GM19468 (cell line): ENCODE measurements at regions not wholly inside any gene's neighbourhood (a gene's known extent, or its start where the extent isn't known, plus 50 kb on each side); places are given as distances from the start of the nearest gene placed in this dataset.

Experiments used
- ATAC-seq: cut with Tn5 transposase; IDR thresholded peaks from one replicate; pipeline ENCODE4 v1.9.1; 2021; ENCODE audit warnings: mild to moderate bottlenecking, moderate library complexity, moderate number of reproducible peaks; ENCODE audit not compliant: unreplicated experiment; ENCODE audit errors: extremely low read depth

- no peak for ATAC-seq
These were observed 175.4 kb downstream of the SEC16B start for GRCh38 chr1:177794376-177794991.

GRCh38 chr1:177793900-177794299 is 176.0 kb downstream of the SEC16B start:
- ATAC-seq = no peak

GRCh38 chr1:177790566-177790965 is 179.3 kb downstream of the SEC16B start:
- ATAC-seq = no peak

GRCh38 chr1:177789956-177790355 is 179.9 kb downstream of the SEC16B start:
- ATAC-seq = no peak

DNA sequence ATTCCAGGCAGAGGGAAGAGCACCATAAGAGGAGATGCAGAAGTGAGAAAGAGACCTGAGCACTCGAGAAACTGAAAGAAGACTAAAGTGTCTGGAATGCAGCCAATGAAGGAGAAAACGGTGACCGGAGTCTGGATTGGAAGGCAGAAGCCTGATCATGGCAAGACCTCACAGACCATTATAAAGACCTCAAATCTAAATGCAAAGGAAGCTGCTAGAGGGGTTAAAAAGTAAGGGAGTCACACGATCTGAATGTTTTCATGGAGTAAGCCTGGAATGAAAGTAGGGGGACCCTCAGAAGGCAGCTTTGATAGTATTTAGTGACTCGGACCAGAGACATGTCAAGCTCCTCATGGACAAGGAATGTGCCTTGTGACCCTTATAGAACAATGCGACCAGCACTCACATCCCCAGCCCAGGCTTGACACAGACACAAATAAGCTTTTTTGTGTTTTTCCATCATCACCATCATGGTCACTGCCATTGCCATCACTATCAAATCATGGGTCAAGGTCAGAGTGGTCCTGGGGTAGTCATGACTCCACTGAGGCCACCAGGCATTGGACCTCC is 183.6 kb downstream of the SEC16B start:
- ATAC-seq = no peak

DNA sequence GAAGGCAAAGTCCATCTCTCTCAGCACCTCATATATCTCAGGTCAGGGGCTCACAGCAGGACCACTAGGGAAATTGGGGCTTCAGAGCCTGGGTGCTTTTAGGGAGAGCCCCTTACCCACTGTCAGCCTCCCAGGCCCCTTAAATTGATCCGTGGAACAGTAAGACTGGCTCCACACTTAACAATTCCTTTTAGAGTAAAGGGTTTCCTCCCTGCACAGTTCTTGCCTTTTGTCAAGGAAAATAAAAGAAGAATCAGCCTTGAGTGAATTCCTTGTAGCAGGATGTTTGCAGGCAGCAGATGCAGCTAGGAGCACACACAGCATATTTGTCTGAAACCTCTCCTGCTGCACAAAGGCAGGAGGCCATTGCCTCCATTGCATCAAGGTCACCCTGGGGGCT is 184.9 kb downstream of the SEC16B start:
- no peak for ATAC-seq

DNA sequence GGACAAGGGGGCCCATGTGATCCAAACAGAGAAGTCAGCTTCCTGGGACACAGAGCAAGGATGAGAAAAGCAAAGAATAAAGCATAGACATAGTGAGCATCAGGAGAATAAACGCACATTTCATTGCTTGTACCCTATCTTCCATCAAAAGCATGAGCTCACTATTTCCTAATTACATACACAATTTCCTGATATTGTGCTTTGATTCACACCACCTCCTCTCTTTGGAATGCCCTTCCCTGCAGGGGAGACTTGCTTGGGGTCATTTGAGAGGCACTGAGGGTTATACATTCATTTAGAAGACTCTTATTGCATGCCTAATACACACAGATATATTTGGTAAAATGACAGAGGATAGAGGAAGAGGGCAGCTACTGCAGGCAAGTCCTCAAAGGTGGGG is 185.4 kb downstream of the SEC16B start:
- ATAC-seq = no peak

DNA sequence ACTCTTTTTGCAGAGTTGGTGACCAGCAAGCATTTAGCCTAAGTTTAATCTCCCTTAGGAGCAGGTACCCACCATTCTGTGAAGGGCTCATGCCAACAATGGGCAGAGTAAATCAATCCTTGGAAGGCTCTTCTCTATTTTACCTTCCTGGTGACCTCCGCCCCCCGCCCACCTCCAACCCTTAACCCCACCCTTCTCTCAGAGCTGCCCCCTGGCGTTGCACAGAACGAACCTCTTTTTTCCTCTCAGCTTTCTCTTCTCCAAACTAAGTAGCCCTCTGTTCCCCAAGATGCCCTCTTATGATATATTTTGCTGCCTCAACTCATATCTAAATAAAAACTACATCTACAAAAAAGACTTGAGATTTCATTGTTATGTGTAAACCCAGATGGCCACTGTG is 186.8 kb downstream of the SEC16B start:
- ATAC-seq = no peak

- ATAC-seq = no peak
These were observed 189.7 kb downstream of the SEC16B start for GRCh38 chr1:177780096-177780700.

DNA sequence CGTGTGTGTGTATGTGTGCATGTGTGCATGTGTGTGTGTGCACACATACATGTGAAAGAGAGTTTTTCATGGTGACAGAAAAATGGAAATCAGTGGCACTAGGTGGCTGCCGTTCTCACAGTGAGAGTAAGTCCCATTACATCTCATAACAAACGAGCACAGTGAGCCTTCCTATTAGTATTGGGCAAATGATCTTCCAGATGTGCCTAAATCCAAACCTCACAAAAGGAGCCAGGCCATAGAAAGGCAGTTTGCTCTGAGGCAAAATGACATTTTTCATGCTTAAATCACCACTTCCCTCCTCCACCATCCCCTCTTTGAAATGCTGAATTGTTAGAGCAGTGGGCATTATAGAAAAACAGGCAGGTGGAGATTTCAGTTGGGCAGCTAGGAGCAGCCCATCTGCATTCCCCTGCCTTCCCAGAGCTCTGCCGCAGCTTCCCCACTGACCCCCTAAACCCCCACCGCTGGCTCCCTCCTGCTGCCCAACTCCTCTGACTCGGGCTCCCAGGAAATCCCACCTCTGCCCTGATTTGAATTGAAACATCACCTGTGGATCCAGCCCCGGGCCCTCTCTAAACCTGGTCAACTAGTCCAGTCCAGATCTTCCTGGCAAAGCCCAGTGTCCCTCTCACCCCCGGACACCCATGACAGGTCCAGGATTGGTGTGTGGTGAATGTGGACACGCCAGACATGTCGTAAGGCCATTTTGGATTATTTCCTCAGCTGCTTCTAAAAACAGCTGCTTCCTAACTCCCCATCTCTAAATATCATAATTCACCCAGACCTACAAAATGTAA is 190.5 kb downstream of the SEC16B start:
- ATAC-seq = no peak

GRCh38 chr1:177775924-177776323 is 193.9 kb downstream of the SEC16B start:
- no peak for ATAC-seq

GRCh38 chr1:177772386-177772960 is 197.4 kb downstream of the SEC16B start:
- no peak for ATAC-seq

- no peak for ATAC-seq
These were observed 198.2 kb downstream of the SEC16B start for GRCh38 chr1:177771688-177772087.

DNA sequence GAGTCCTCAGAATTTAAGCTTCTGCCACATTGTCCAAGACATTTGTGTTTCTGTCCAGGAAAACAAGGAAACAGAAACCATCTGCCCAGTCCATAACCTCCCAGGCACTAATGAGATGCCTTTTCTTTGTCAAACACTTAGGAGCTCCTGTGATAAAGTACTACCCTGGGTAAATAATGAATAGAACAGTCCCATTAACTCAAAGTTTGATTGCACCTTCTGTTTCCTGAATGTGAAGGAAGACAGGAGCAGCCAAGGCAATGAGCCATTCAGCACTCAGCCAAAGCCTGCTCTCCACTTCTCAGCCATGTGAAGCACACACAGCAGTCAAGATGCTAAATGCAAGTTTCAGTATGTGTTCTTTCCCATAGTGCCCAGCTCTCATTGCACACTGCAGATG is 199.8 kb downstream of the SEC16B start:
- no peak for ATAC-seq

GRCh38 chr1:177755851-177756560 is 213.9 kb downstream of the SEC16B start:
- no peak for ATAC-seq

DNA sequence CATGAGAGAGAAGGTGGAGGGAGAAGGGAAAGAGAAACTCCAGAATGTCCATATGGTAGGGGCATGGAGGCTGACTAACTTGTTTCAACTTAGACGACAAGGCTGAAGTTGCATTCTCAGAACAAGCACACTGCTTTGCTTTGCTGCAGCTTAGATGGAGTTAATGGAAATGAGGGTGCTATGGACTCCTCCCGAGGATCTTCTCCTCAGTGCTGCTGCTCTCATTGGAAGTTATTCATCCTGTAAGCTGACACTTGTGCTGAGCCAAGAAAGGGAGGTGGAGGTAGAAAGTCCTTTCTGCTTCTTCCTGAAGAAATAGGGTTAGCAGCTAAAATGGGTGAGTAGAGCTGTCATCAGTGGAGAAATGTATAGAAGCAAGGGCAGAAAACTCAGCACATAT is 215.3 kb downstream of the SEC16B start:
- ATAC-seq = no peak

- ATAC-seq = no peak
These were observed 216.2 kb downstream of the SEC16B start for GRCh38 chr1:177753655-177754054.

GRCh38 chr1:177748080-177748801 is 221.6 kb downstream of the SEC16B start:
- no peak for ATAC-seq

DNA sequence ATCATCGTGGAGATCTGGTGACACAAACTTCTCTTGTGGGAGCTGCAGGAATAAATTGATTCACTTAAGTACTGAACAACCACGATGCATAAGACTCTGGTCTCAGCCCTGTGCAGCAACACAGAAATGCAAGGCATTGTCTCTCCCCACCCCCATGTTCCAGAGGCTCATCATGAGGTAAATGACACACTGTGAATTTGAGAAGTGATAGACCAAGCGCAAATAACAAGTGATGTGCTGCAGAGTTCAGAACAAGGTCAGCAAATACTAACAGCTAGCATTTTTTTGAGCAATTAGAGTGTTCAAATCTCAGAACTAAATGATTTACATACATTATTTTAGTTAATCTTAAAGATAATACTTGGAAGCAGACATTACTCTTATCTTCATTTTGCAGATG is 223.7 kb downstream of the SEC16B start:
- ATAC-seq = no peak

DNA sequence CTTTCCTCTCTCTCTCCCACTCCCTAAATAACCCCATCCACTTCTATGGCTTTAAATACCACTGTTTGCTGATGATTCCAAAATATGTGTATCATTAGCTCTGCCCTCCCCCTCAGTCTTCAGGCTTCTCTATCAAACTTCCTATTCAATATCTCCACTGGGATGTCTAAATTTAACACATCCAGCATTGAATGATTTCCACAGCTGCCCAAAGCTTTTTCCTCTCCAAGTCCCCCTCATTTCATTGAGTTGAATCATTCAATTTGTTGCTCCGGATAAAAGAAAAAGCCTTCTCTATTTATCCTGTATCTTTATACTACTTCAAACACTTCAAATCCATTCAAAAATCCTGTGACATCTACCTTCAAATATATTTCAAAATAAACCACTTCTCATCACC is 225.0 kb downstream of the SEC16B start:
- ATAC-seq = no peak
